NB4 (cell line): ENCODE measurements at regions not wholly inside any gene's neighbourhood (a gene's known extent, or its start where the extent isn't known, plus 50 kb on each side); places are given as distances from the start of the nearest gene placed in this dataset.

Experiments used
- DNase-seq: peaks from one replicate; pipeline ENCODE4 v3.0.0; 2010; ENCODE audit warnings: low read depth
- H3K4me3 ChIP-seq: one replicate; pipeline ENCODE4 v1.5.1; 2011; ENCODE audit warnings: mild to moderate bottlenecking, low read depth, low read length, moderate library complexity
- CTCF ChIP-seq: IDR thresholded peaks from one replicate; pipeline ENCODE4 v1.5.1; 2012; ENCODE audit warnings: low read depth, low read length
- MYC ChIP-seq: IDR thresholded peaks from 2 replicates; pipeline ENCODE4 v1.6.1; 2011; ENCODE audit warnings: low read depth, low read length
- POLR2A ChIP-seq: IDR thresholded peaks from 2 replicates; pipeline ENCODE4 v1.6.1; 2011; ENCODE audit warnings: mild to moderate bottlenecking; ENCODE audit not compliant: insufficient read length; ENCODE audit errors: extremely low read depth
- TF ChIP-seq, protein P1 (sequence below): IDR thresholded peaks from 2 replicates; pipeline ENCODE4 v1.6.1; 2011; ENCODE audit warnings: low read depth, low read length

DNA sequence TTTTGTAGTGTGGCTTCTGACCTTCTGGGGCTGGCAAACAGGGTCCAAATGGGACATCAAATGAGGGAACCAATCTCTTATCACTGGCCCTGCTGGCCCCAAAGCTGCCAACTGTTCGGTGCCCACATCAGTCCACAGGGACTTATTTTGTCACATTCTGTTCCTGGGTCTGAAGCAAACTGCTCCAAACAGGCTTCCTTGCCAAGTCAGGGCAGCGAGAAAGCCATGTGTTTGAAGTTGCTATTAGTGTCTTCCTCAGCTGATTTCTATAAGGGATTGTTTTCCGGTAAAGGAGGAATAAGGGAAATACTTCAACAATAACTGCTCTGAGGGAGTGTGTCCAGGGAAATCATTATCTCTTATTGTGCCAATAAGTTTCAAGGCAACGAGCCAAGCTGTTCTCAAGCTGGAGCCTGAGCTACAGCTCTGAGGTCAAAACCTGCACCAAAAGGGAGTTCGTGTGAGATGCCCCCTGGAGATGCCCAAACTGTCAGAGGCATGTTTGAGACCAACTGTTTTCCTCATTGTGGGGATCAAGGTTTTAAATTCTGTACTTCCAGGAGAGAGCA lies 381.4 kb upstream of the PROX1 start:
- H3K4me3 ChIP-seq, result no peak overlapping the region
- no peak for DNase-seq
- TF ChIP-seq, protein P1, sequence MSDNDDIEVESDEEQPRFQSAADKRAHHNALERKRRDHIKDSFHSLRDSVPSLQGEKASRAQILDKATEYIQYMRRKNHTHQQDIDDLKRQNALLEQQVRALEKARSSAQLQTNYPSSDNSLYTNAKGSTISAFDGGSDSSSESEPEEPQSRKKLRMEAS, result no peak
- TF ChIP-seq POLR2A (no peak), CTCF (no peak), MYC (no peak)

GRCh38 chr1:213613549-213613948 lies 374.2 kb upstream of the PROX1 start:
- no peak for DNase-seq
- no peak overlapping the region for H3K4me3 ChIP-seq
- TF ChIP-seq POLR2A (no peak), CTCF (no peak), MYC (no peak)
- TF ChIP-seq, protein P1, result no peak

DNA sequence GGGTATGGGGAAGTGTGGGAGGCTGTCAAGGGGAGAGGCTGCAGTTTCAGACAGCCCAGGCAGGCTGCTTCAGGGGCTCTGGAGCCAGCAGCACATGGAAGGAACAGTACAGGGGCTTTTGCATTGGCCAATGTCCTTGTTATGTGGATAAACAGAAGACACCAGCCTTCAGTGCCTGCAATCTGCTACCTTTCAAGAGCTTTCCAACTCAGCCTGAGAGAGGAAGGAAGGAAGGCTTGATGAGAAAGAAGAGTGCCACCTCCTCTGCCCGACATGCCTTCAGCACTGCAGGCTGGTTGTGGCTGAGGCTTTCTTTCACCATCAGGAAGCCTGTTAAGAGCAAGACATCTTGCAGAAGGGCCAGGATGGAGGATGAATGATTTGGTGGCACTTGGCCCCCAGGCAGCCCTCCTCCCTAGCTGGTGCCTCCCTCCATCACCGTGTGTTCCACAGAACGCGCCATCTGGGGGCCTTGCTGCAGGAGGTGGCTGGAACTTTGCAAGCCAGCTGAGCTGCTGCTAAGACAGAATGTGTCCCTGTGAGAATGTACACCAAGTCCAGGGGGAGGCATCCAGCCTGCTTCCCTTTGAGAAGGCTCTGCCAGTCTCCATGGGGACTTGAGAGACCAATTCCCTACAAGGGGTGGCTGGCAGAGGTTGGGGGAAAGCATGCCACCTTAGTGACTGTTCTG lies 372.4 kb upstream of the PROX1 start:
- TF ChIP-seq CTCF, result no peak
- TF ChIP-seq, protein P1, result no peak
- no peak for TF ChIP-seq MYC
- no peak for TF ChIP-seq POLR2A
- DNase-seq, result no peak
- no peak overlapping the region for H3K4me3 ChIP-seq

GRCh38 chr1:213617133-213617532 lies 370.6 kb upstream of the PROX1 start:
- no peak overlapping the region for H3K4me3 ChIP-seq
- DNase-seq, result no peak
- no peak for TF ChIP-seq MYC
- TF ChIP-seq POLR2A, result no peak
- TF ChIP-seq, protein P1, result no peak
- TF ChIP-seq CTCF, result no peak

- no peak for TF ChIP-seq CTCF
- TF ChIP-seq MYC, result no peak
- TF ChIP-seq POLR2A, result no peak
- TF ChIP-seq, protein P1, result no peak
- no peak for DNase-seq
- no peak overlapping the region for H3K4me3 ChIP-seq
These were observed 369.7 kb upstream of the PROX1 start for GRCh38 chr1:213618094-213618493.
